Fibroblast of lung (primary cell): ENCODE measurements at regions not wholly inside any gene's neighbourhood (a gene's known extent, or its start where the extent isn't known, plus 50 kb on each side); places are given as distances from the start of the nearest gene placed in this dataset.

Experiments used
- DNase-seq, 2 donors: peaks; one replicate each; pipeline versions ENCODE4 v3.0.0 to v3.0.0-alpha.2; 2010; ENCODE audit warnings: low read depth in 2 of 2
- H2AFZ ChIP-seq: 2 replicates; pipeline ENCODE4 v1.5.1; 2012; ENCODE audit warnings: low read length, control low read depth, inconsistent platforms
- H3K27ac ChIP-seq: 2 replicates; pipeline ENCODE4 v1.5.1; 2011; ENCODE audit warnings: low read length, control low read depth; ENCODE audit not compliant: insufficient read depth
- H3K27me3 ChIP-seq: 2 replicates; pipeline ENCODE4 v1.5.1; 2011; ENCODE audit warnings: mild to moderate bottlenecking, low read length; ENCODE audit not compliant: control insufficient read depth, insufficient read depth
- H3K36me3 ChIP-seq: 2 replicates; pipeline ENCODE4 v1.5.1; 2011; ENCODE audit warnings: low read length; ENCODE audit not compliant: control insufficient read depth, insufficient read depth
- H3K4me1 ChIP-seq: 2 replicates; pipeline ENCODE4 v1.5.1; 2011; ENCODE audit warnings: low read length; ENCODE audit not compliant: control insufficient read depth, insufficient read depth; ENCODE audit errors: extremely low read depth
- H3K4me2 ChIP-seq: 2 replicates; pipeline ENCODE4 v1.5.1; 2011; ENCODE audit warnings: low read length, control low read depth; ENCODE audit not compliant: insufficient read depth; ENCODE audit errors: extremely low read depth
- H3K4me3 ChIP-seq, 4 experiments: fragments of 200-600 bp in 1 of 4; sonication (generic) in 1 of 4; replicated peaks in 1 of 4; 2 replicates each; pipeline ENCODE4 v1.5.1; 2011 to 2016; ENCODE audit warnings: low read length in 4 of 4, low read depth in 3 of 4, mild to moderate bottlenecking in 3 of 4, control low read depth in 2 of 4, inconsistent platforms in 1 of 4, mixed read lengths in 1 of 4; ENCODE audit not compliant: insufficient read depth in 1 of 4; ENCODE audit errors: control extremely low read depth in 1 of 4
- H3K79me2 ChIP-seq: 2 replicates; pipeline ENCODE4 v1.5.1; 2012; ENCODE audit warnings: mild to moderate bottlenecking, low read length, inconsistent platforms; ENCODE audit not compliant: control insufficient read depth, insufficient read depth
- H3K9ac ChIP-seq: 2 replicates; pipeline ENCODE4 v1.5.1; 2011; ENCODE audit warnings: mild to moderate bottlenecking, low read length, control low read depth; ENCODE audit not compliant: insufficient read depth
- H3K9me3 ChIP-seq: 2 replicates; pipeline ENCODE4 v1.5.1; 2012; ENCODE audit warnings: low read depth, low read length; ENCODE audit not compliant: control insufficient read depth, insufficient read depth
- H4K20me1 ChIP-seq: 2 replicates; pipeline ENCODE4 v1.5.1; 2011; ENCODE audit warnings: low read length; ENCODE audit not compliant: control insufficient read depth, insufficient read depth; ENCODE audit errors: extremely low read depth
- CTCF ChIP-seq, 2 donors: IDR thresholded peaks in 1 of 2; conservative IDR thresholded peaks in 1 of 2; 1 replicate in 1 of 2; 2 replicates in 1 of 2; pipeline ENCODE4 v1.5.1; 2011 to 2012; ENCODE audit warnings: low read length in 2 of 2, control low read depth in 1 of 2, inconsistent platforms in 1 of 2, low read depth in 1 of 2, mild to moderate bottlenecking in 1 of 2
- EZH2 ChIP-seq: IDR thresholded peaks from 2 replicates; pipeline ENCODE4 v1.5.1; 2012; ENCODE audit warnings: low read length, control low read depth, mild to moderate bottlenecking; ENCODE audit errors: missing control alignments

- peak in 1 of 2 donors; percentile 9 for DNase-seq
- Histone ChIP-seq H3K27me3 (no peaks in the 10 kb centered on the region), H3K4me2 (no peak overlapping the region), H3K9me3 (no peaks in the 10 kb centered on the region), H3K4me3 (no peak overlapping the region), H3K79me2 (no peaks in the 10 kb centered on the region), H3K9ac (no peak overlapping the region), H4K20me1 (no peaks in the 10 kb centered on the region), H2AFZ (no peak overlapping the region), H3K27ac (no peak overlapping the region), H3K36me3 (no peaks in the 10 kb centered on the region), H3K4me1 (no peaks in the 10 kb centered on the region)
- TF ChIP-seq CTCF (conservative IDR thresholded peaks at IDR 0.05 in 1 of 2, IDR thresholded peaks at IDR 0.05 in 1 of 2; ENCODE audit: low read depth in 1 of 2, low read length in 2 of 2): no peak
- TF ChIP-seq EZH2: no peak
Measured at GRCh38 chr7:119802147-119802546, 470.8 kb upstream of the KCND2 start.

GRCh38 chr7:119825091-119825655 lies 447.8 kb upstream of the KCND2 start:
- Histone ChIP-seq H3K4me1 (no peaks in the 10 kb centered on the region), H3K27ac (no peak overlapping the region), H3K79me2 (no peaks in the 10 kb centered on the region), H3K4me3 (no peak overlapping the region), H3K9ac (no peak overlapping the region), H3K27me3 (no peaks in the 10 kb centered on the region), H2AFZ (no peak overlapping the region), H3K4me2 (no peak overlapping the region), H4K20me1 (no peaks in the 10 kb centered on the region), H3K9me3 (no peaks in the 10 kb centered on the region), H3K36me3 (no peaks in the 10 kb centered on the region)
- DNase-seq: no peak
- TF ChIP-seq EZH2 (no peak), CTCF (conservative IDR thresholded peaks at IDR 0.05 in 1 of 2, IDR thresholded peaks at IDR 0.05 in 1 of 2; ENCODE audit: low read depth in 1 of 2, low read length in 2 of 2) (no peak)

GRCh38 chr7:119826547-119826946 lies 446.4 kb upstream of the KCND2 start:
- Histone ChIP-seq H3K79me2 (no peaks in the 10 kb centered on the region), H3K36me3 (no peaks in the 10 kb centered on the region), H3K4me3 (no peak overlapping the region), H3K4me2 (no peak overlapping the region), H3K27me3 (no peaks in the 10 kb centered on the region), H3K27ac (no peak overlapping the region), H3K9me3 (no peaks in the 10 kb centered on the region), H3K4me1 (no peaks in the 10 kb centered on the region), H2AFZ (no peak overlapping the region), H4K20me1 (no peaks in the 10 kb centered on the region), H3K9ac (no peak overlapping the region)
- no peak for DNase-seq
- no peak for TF ChIP-seq CTCF (conservative IDR thresholded peaks at IDR 0.05 in 1 of 2, IDR thresholded peaks at IDR 0.05 in 1 of 2; ENCODE audit: low read depth in 1 of 2, low read length in 2 of 2)
- no peak for TF ChIP-seq EZH2
